Brain microvascular endothelial cell (primary cell): ENCODE measurements at regions not wholly inside any gene's neighbourhood (a gene's known extent, or its start where the extent isn't known, plus 50 kb on each side); places are given as distances from the start of the nearest gene placed in this dataset.

Experiments
- DNase-seq: peaks from one replicate; pipeline ENCODE4 v3.0.0-alpha.2; 2020
- H3K27ac ChIP-seq: fragments of 250-450 bp; sonication (Bioruptor Pico); 2 replicates; pipeline ENCODE4 v1.5.1; 2020; ENCODE audit warnings: mild to moderate bottlenecking, moderate library complexity
- H3K27me3 ChIP-seq: fragments of 250-450 bp; sonication (Bioruptor Pico); replicated peaks from 2 replicates; pipeline ENCODE4 v1.5.1; 2020; ENCODE audit warnings: mild to moderate bottlenecking
- H3K36me3 ChIP-seq: fragments of 250-450 bp; sonication (Bioruptor Pico); replicated peaks from 2 replicates; pipeline ENCODE4 v1.5.1; 2020; ENCODE audit warnings: mild to moderate bottlenecking
- H3K4me3 ChIP-seq: 2 replicates; pipeline ENCODE4 v1.5.1; 2011; ENCODE audit warnings: low read depth, mild to moderate bottlenecking, control low read depth, low read length, moderate library complexity
- in situ Hi-C: cut with HindIII; loops from 2 replicates; pipeline ENCODE4 v1.10.0; 2017; ENCODE audit warnings: low sequenced_read_pairs, low pct_ligation_motif_present
- TF ChIP-seq, protein P1 (sequence below): IDR thresholded peaks from 2 replicates; pipeline ENCODE4 v1.5.1; 2011; ENCODE audit warnings: low read depth, mild to moderate bottlenecking, moderate library complexity, low read length, control low read depth, inconsistent platforms; ENCODE audit errors: missing control alignments

DNA sequence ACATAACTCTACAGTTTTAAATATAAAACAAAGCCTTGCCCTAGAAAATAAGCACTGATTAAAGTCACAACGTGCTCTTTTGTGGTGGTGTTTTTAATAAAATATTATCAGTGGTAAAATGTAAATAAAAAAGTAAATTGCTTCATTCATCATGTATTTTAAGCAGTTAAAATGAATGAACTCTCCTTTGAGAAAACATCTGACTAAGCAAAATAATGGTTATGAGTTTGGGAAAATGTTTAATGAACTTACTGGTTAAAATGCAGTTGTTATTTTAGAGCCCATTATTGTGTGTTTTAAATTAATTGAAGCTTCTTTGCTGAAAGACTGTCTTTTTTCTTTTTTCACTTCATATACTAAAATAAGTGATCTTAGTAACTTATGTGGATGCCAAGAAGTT is 1007.5 kb upstream of the ARRDC3 start:
- Histone ChIP-seq H3K27me3 (no peaks in the 10 kb centered on the region), H3K4me3 (no peak overlapping the region), H3K27ac (no peak overlapping the region), H3K36me3 (no peaks in the 10 kb centered on the region)
- DNase-seq, result no peak
- in situ Hi-C loops, result no loop called here
- TF ChIP-seq, protein P1, sequence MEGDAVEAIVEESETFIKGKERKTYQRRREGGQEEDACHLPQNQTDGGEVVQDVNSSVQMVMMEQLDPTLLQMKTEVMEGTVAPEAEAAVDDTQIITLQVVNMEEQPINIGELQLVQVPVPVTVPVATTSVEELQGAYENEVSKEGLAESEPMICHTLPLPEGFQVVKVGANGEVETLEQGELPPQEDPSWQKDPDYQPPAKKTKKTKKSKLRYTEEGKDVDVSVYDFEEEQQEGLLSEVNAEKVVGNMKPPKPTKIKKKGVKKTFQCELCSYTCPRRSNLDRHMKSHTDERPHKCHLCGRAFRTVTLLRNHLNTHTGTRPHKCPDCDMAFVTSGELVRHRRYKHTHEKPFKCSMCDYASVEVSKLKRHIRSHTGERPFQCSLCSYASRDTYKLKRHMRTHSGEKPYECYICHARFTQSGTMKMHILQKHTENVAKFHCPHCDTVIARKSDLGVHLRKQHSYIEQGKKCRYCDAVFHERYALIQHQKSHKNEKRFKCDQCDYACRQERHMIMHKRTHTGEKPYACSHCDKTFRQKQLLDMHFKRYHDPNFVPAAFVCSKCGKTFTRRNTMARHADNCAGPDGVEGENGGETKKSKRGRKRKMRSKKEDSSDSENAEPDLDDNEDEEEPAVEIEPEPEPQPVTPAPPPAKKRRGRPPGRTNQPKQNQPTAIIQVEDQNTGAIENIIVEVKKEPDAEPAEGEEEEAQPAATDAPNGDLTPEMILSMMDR, result no peak

DNA sequence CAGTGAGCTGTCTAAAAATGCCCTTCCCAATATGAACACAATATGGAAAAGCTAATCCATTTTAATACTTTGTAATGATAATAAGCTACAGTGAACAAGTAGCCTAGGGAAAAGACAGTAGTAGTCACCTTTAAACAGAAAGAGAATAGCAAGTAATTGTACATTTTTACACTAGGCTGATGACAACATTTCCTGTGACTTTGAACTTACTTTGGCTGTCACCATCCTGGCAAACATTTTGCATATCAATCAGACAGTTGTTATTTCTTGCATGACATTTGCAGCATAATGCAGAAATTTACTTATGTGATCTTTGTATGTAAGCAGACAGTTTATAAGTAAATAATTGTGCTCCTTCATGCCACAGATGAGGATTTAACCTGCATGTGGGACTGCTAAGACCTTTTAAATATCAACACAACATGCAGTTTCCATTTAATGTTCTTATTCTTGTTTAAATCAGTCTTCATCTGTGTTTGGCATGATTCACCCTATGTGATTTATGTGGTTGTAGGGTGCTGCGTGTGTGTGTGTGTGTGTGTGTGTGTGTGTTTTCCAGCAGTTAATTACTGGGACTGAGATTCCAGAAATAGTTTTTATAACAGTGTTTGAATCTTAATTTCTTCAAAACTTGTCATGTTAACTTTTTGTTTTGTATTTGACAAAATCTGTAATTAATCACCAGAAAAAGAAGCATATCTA is 997.1 kb upstream of the ARRDC3 start:
- in situ Hi-C loops, result no loop called here
- DNase-seq, result no peak
- Histone ChIP-seq H3K27ac (no peak overlapping the region), H3K36me3 (no peaks in the 10 kb centered on the region), H3K4me3 (no peak overlapping the region), H3K27me3 (no peaks in the 10 kb centered on the region)
- TF ChIP-seq, protein P1, result no peak

DNA sequence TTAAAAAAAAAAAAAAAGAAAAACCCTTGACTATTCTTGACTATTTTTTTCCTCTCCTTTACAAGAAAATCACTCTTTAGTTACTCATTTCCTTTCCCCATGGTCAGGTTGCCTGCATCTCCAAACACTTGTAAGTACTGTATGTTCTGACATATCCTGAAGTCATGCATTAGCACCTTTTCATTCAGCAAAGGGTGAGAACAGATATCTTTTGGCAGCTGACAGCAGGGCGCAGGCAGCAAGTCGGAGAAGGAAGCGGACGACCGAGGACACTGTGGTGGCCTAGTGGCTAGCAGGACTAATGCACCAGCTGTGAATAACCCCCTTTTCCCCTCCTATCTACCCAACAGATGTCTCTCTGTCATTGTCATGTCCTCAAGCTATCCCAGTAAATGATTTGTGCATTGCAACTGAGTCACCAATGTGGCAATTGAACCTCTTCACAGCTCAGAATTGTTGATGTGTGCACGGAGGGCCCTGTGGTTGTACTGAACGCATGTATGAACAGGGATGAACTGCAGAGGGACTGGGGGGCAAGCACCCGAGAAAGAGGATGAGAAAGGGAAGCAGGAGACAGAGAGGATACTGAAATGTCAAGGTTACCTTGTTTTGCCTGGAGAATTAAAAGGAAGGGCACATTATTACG is 996.0 kb upstream of the ARRDC3 start:
- TF ChIP-seq, protein P1, result peak; percentile 3
- H3K27me3 ChIP-seq, result no peaks in the 10 kb centered on the region
- DNase-seq, result no peak
- H3K4me3 ChIP-seq, result no peak overlapping the region
- H3K36me3 ChIP-seq, result no peaks in the 10 kb centered on the region
- H3K27ac ChIP-seq, result no peak overlapping the region
- in situ Hi-C loops, result no loop called here

DNA sequence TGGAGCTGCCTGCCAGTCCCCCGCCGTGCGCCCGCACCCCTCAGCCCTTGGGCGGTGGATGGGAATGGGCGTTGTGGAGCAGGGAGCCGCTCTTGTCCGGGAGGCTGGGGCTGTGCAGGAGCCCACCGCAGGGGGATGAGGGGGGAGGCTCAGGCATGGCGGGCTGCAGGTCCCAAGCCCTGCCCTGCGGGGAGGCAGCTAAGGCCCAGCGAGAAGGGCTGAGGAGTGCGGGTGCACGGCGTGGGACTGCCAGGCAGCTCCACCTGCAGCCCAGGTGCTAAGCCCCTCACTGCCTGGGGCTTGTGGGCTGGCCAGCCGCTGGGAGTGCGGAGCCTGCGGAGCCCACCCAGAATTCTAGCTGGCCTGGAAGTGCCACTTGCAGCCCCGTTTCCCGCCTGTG is 991.7 kb upstream of the ARRDC3 start:
- Histone ChIP-seq H3K4me3 (no peak overlapping the region), H3K27ac (no peak overlapping the region), H3K36me3 (no peaks in the 10 kb centered on the region), H3K27me3 (no peaks in the 10 kb centered on the region)
- in situ Hi-C loops, result no loop called here
- TF ChIP-seq, protein P1, result no peak
- DNase-seq, result no peak

DNA sequence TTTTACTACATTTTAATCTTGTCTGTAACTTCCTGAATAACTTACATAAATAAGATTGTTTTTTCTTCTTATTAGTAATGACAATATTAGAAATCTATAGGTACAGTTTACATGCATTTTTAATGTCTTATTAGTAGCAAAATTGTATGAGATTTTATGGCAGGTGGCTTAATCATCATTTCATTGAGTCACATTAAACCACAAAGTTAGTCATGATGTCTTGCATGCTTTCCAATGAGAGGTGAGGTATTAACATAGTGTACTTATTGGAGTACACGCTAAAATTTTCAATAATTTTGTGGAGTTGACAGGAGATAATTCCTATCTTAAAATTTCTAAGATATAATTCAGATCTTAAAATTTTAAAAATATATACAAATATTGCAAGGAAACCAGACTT is 989.6 kb upstream of the ARRDC3 start:
- TF ChIP-seq, protein P1, result no peak
- Histone ChIP-seq H3K36me3 (no peaks in the 10 kb centered on the region), H3K27me3 (no peaks in the 10 kb centered on the region), H3K27ac (no peak overlapping the region), H3K4me3 (no peak overlapping the region)
- DNase-seq, result no peak
- in situ Hi-C loops, result no loop called here

DNA sequence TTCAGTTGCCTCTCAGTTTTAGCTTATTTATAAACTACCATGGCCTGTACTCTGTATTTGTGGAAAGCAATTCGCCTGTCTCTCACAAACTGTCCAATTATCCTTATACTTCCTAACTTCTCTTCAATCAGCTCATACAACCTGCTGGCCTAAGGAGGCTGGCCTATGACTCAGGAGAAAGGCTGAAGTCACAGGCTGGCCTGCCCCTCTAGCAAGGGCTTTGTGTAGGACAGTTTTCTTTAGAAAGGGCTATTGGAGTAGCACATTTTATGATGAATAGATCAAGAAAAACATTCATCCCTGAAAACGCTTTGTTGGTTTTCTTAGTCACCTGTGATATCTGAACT is 988.7 kb upstream of the ARRDC3 start:
- TF ChIP-seq, protein P1, result no peak
- H3K4me3 ChIP-seq, result no peak overlapping the region
- no peaks in the 10 kb centered on the region for H3K27me3 ChIP-seq
- no peaks in the 10 kb centered on the region for H3K36me3 ChIP-seq
- DNase-seq, result peak; percentile 45
- in situ Hi-C loops, result no loop called here
- H3K27ac ChIP-seq, result no peak overlapping the region
